ENCODE measurements at regions not wholly inside any gene's neighbourhood (a gene's known extent, or its start where the extent isn't known, plus 50 kb on each side); places are given as distances from the start of the nearest gene placed in this dataset.

DNA sequence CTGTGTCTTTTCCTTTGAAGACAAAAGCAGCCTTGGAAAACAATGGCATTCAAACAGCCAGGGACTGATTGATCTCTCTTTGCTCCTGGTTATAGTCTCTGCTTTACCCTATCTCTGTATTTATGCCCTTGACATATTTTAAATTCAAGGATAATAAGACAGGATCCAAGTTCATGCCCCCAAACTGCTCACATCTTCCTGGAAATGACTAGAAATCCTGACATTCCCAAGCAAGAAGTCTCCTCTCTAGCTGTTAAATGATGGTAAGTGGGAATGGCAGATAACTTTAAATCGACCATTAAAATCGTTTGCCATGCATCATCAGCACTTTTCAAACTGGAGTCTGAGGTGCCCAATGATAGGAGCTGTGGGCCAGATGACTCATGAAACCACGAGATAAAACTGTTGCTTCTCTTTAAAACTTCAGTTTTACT, 435.6 kb downstream of the FOXO1 start:
- TF ChIP-seq, protein P1, sequence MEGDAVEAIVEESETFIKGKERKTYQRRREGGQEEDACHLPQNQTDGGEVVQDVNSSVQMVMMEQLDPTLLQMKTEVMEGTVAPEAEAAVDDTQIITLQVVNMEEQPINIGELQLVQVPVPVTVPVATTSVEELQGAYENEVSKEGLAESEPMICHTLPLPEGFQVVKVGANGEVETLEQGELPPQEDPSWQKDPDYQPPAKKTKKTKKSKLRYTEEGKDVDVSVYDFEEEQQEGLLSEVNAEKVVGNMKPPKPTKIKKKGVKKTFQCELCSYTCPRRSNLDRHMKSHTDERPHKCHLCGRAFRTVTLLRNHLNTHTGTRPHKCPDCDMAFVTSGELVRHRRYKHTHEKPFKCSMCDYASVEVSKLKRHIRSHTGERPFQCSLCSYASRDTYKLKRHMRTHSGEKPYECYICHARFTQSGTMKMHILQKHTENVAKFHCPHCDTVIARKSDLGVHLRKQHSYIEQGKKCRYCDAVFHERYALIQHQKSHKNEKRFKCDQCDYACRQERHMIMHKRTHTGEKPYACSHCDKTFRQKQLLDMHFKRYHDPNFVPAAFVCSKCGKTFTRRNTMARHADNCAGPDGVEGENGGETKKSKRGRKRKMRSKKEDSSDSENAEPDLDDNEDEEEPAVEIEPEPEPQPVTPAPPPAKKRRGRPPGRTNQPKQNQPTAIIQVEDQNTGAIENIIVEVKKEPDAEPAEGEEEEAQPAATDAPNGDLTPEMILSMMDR (IDR thresholded peaks at IDR 0.05; ENCODE audit: low read depth, low read length, poor library complexity, severe bottlenecking): no peak
- no peak for TF ChIP-seq EZH2phosphoT487 (IDR thresholded peaks at IDR 0.05; ENCODE audit: borderline replicate concordance, low read length)
